ENCODE measurements at regions not wholly inside any gene's neighbourhood (a gene's known extent, or its start where the extent isn't known, plus 50 kb on each side); places are given as distances from the start of the nearest gene placed in this dataset.
"Not testable (repeated sequence)": the region's sequence is repeated elsewhere in the genome, so short reads cannot be mapped to it uniquely, and the experiment has no call there.

DNA sequence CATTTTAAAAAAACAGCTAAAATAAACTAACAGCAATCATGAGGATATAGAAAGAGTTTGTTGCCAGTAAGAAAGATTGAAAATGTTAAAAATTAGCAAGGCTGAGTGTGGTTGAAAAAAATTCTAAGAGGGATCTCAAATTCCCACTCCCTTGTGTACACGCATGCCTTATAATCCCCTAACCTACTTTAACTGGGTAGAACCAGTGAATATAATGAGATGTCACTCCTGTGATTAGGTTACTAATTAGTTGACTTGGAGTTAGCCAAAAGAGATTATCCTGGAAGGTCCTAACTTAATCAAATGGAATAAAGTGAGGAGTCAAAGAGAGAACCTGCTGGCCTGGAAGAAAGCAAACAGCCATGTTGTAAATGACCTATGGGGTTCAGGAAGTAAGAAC, 286.0 kb upstream of the TGFBR2 start:
- H3K9me3 Mint-ChIP-seq (ENCODE audit: low read depth): peaks cover 15% of the 10 kb centered on the region
- POLR2A ChIA-PET: no interaction called here
- DNase-seq: no peak
- intact Hi-C loops (cut with DNase I, micrococcal nuclease): no loop called here
- H3K27ac Mint-ChIP-seq: no peak overlapping the region
- ATAC-seq: no peak
- CTCF ChIA-PET: interaction anchor here (0.6 to 2.0 kb wide), 17 partner anchors 9 to 287 kb away, joined by 3 to 11 read pairs (median 4); no protein-coding TSS in a partner anchor
- no peak overlapping the region for H3K4me3 Mint-ChIP-seq
- H3K27me3 Mint-ChIP-seq: no peaks in the 10 kb centered on the region
- H3K36me3 Mint-ChIP-seq (ENCODE audit: low read depth): peaks cover 2% of the 10 kb centered on the region
- peaks cover 15% of the 10 kb centered on the region for H3K4me1 Mint-ChIP-seq

DNA sequence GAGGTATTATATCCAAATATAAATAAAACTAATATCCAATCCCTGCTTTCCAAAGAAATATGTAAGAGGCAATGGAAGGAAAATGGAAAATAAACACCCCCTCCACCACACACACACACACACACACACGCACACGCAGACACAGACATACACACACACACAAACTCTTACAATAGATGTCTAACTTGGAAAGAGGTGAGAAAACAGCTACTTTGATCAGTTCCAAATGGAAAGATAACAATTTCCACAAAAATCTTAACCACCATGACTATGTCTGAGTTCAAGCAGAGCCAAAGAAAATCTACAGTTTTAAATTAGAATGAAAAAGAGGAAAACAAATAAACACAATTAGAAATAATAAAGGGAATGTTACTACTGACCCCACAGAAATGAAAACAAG, 285.3 kb upstream of the TGFBR2 start:
- CTCF ChIA-PET: interaction anchor here (0.6 to 1.7 kb wide), 4 partner anchors 14 to 154 kb away, joined by 3 to 5 read pairs (median 4); no protein-coding TSS in a partner anchor
- no peaks in the 10 kb centered on the region for H3K27me3 Mint-ChIP-seq
- no peak for ATAC-seq

DNA sequence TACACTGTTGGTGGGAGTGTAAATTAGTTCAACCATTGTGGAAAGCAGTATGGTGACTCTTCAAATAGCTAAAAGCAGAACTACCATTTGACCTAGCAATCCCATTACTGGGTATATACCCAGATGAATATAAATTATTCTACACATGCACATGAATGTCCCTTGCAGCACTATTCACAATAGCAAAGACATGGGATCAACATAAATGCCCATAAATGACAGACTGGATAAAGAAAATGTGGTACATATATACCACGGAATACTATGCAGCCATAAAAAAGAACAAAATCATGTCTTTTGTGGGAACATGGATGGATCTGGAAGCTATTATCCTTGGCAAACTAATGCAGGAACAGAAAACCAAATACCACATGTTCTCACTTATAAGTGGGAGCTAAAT, 282.8 kb upstream of the TGFBR2 start:
- ATAC-seq; DNase-seq; H3K27ac Mint-ChIP-seq; H3K36me3 Mint-ChIP-seq (ENCODE audit: low read depth); intact Hi-C loops (cut with DNase I, micrococcal nuclease); POLR2A ChIA-PET; H3K4me3 Mint-ChIP-seq; H3K27me3 Mint-ChIP-seq: not testable (repeated sequence)
- Mint-ChIP-seq H3K9me3 (ENCODE audit: low read depth) (peaks cover 14% of the 10 kb centered on the region), H3K4me1 (peaks cover 16% of the 10 kb centered on the region)
- CTCF ChIA-PET: interaction anchor here (0.6 to 1.1 kb wide), 2 partner anchors 355 to 359 kb away, joined by 3 read pairs; no protein-coding TSS in a partner anchor

More for the DNA sequence above, 285.3 kb upstream of the TGFBR2 start:
- Mint-ChIP-seq H3K9me3 (ENCODE audit: low read depth) (peaks cover 15% of the 10 kb centered on the region), H3K4me1 (peaks cover 15% of the 10 kb centered on the region), H3K27ac (no peak overlapping the region), H3K36me3 (ENCODE audit: low read depth) (peaks cover 2% of the 10 kb centered on the region), H3K4me3 (no peak overlapping the region)
- POLR2A ChIA-PET: no interaction called here
- no peak for DNase-seq
- intact Hi-C loops (cut with DNase I, micrococcal nuclease): no loop called here

DNA sequence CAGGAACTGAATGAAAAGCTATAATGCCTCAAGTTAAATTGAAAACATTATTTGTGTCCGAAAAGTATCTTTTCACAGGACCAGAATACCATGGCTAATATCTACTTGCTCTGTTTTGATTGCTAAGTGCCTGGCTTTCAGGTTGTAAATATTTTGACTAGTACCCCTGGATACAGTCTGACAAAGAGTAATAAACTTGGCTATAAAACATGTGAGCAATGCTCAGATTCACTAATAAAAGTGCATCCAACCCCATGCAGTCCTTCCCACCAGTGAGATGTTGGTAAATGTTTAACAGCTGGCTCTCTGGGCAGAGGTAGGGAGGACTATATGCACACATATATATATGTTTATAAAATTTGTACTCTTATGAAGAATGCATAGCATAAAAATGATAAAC, 281.8 kb upstream of the TGFBR2 start:
- Mint-ChIP-seq H3K4me3 (no peak overlapping the region), H3K27ac (no peak overlapping the region), H3K27me3 (no peaks in the 10 kb centered on the region), H3K36me3 (ENCODE audit: low read depth) (peaks cover 2% of the 10 kb centered on the region), H3K9me3 (ENCODE audit: low read depth) (peaks cover 14% of the 10 kb centered on the region), H3K4me1 (peaks cover 11% of the 10 kb centered on the region)
- ChIA-PET CTCF (interaction anchor here (0.6 to 1.6 kb wide), 5 partner anchors 9 to 427 kb away, joined by 3 to 6 read pairs (median 4); no protein-coding TSS in a partner anchor), POLR2A (no interaction called here)
- ATAC-seq (no peak), DNase-seq (no peak)
- intact Hi-C loops (cut with DNase I, micrococcal nuclease): no loop called here

GRCh38 chr3:30327976-30328375, 278.4 kb upstream of the TGFBR2 start:
- DNase-seq; intact Hi-C loops (cut with DNase I, micrococcal nuclease); CTCF ChIA-PET; H3K27ac Mint-ChIP-seq; H3K27me3 Mint-ChIP-seq; H3K4me3 Mint-ChIP-seq; H3K36me3 Mint-ChIP-seq (ENCODE audit: low read depth); POLR2A ChIA-PET; H3K9me3 Mint-ChIP-seq (ENCODE audit: low read depth); ATAC-seq: not testable (repeated sequence)
- peaks cover 25% of the 10 kb centered on the region for H3K4me1 Mint-ChIP-seq

- intact Hi-C loops (cut with DNase I, micrococcal nuclease); POLR2A ChIA-PET; DNase-seq; H3K27me3 Mint-ChIP-seq; H3K4me3 Mint-ChIP-seq; H3K9me3 Mint-ChIP-seq (ENCODE audit: low read depth); H3K36me3 Mint-ChIP-seq (ENCODE audit: low read depth); H3K27ac Mint-ChIP-seq: not testable (repeated sequence)
- ATAC-seq: peak; percentile 55
- H3K4me1 Mint-ChIP-seq: peaks cover 29% of the 10 kb centered on the region
- CTCF ChIA-PET: interaction anchor here (1.2 to 2.1 kb wide), 2 partner anchors 9 to 19 kb away, joined by 3 to 9 read pairs; no protein-coding TSS in a partner anchor
Observed at GRCh38 chr3:30328935-30329334, 277.5 kb upstream of the TGFBR2 start.

DNA sequence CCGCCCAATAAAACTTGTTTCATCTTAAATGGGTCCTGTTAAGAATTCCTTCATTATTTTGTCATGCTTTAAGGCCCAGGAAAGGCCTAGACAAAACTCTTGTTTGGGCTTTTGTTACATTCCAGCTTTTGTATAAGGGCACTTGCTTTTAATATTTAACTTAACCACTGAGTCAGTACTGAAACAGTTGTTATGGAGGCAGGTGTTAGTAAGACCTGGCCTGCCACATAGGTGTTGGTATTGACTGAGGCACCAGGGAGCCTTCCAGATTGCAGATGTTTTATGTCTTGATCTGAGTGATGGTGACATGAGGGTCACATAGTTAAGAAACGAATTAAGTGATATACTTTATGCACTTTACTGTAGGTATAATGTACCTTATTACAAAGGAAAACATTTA, 274.9 kb upstream of the TGFBR2 start:
- POLR2A ChIA-PET: no interaction called here
- intact Hi-C loops (cut with DNase I, micrococcal nuclease): no loop called here
- Mint-ChIP-seq H3K27ac (no peak overlapping the region), H3K27me3 (no peaks in the 10 kb centered on the region), H3K4me1 (peaks cover 29% of the 10 kb centered on the region), H3K36me3 (ENCODE audit: low read depth) (peaks cover 1% of the 10 kb centered on the region), H3K9me3 (ENCODE audit: low read depth) (no peaks in the 10 kb centered on the region), H3K4me3 (no peak overlapping the region)
- CTCF ChIA-PET: interaction anchor here (0.7 kb wide), 1 partner anchor 110 kb away, joined by 3 read pairs; no protein-coding TSS in a partner anchor
- ATAC-seq (peak; percentile 67), DNase-seq (no peak)

GRCh38 chr3:30332196-30333021, 274.0 kb upstream of the TGFBR2 start:
- ChIA-PET POLR2A (no interaction called here), CTCF (interaction anchor here (0.7 to 1.2 kb wide), 3 partner anchors 9 to 109 kb away, joined by 3 to 4 read pairs (median 3); no protein-coding TSS in a partner anchor)
- intact Hi-C loops (cut with DNase I, micrococcal nuclease): loop anchor here in 1 of 2 experiments (2.0 kb wide), 1 partner anchor 14 kb away; no protein-coding TSS in a partner anchor
- peak overlapping the region; percentile 3 for H3K4me3 Mint-ChIP-seq
- peaks cover 29% of the 10 kb centered on the region for H3K4me1 Mint-ChIP-seq
- H3K27ac Mint-ChIP-seq: peak overlapping the region; percentile 79
- peak; percentile 69 for ATAC-seq
- no peaks in the 10 kb centered on the region for H3K9me3 Mint-ChIP-seq (ENCODE audit: low read depth)
- no peaks in the 10 kb centered on the region for H3K27me3 Mint-ChIP-seq
- peaks cover 1% of the 10 kb centered on the region for H3K36me3 Mint-ChIP-seq (ENCODE audit: low read depth)
- DNase-seq: no peak

DNA sequence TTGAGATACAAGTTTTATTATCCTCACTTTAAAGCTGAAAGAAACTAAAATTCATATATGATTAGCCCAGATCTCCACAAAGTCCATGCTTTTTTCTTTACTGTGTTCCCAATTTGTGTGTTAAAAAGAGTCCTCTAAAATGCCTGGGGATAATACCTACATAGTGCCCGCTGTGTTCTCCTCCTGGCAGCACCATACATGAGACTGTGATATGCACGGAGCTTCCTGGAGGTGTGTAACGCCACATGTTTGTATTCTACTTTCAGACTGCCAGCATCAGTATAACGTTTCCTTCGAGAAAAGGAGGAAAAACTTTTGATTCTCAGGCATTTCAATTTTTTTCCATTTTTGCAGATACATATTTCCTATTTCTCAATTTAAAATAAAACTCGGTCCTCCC, 273.3 kb upstream of the TGFBR2 start:
- ChIA-PET POLR2A (no interaction called here), CTCF (interaction anchor here (1.0 to 1.2 kb wide), 2 partner anchors 8 to 15 kb away, joined by 3 to 4 read pairs; no protein-coding TSS in a partner anchor)
- Mint-ChIP-seq H3K4me3 (no peak overlapping the region), H3K27me3 (no peaks in the 10 kb centered on the region), H3K27ac (no peak overlapping the region), H3K4me1 (peaks cover 29% of the 10 kb centered on the region), H3K36me3 (ENCODE audit: low read depth) (peaks cover 3% of the 10 kb centered on the region), H3K9me3 (ENCODE audit: low read depth) (no peaks in the 10 kb centered on the region)
- intact Hi-C loops (cut with DNase I, micrococcal nuclease): loop anchor here in 1 of 2 experiments (2.0 kb wide), 1 partner anchor 14 kb away; no protein-coding TSS in a partner anchor
- no peak for DNase-seq
- no peak for ATAC-seq

DNA sequence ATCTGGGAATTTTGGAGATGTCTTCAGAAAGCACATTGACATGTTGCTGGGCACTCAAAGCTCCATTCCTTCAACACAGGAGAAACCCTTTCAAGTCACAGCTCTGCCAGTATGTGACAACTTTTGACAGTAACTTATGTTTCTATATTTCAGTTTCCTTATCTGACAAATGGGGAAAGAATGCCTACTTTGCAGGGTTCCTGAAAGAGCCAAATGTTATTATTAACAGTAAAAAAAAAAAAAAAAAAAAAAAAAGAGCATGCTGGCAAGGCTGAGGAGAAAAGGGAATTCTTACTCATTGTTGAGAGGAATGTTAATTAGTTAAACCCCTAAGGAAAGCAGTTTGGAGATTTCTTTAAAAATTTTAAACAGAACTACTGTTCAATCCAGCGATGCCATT, 272.5 kb upstream of the TGFBR2 start:
- Mint-ChIP-seq H3K9me3 (ENCODE audit: low read depth) (peaks cover under 1% of the 10 kb centered on the region), H3K36me3 (ENCODE audit: low read depth) (peaks cover 3% of the 10 kb centered on the region), H3K27me3 (no peaks in the 10 kb centered on the region), H3K27ac (no peak overlapping the region), H3K4me1 (peaks cover 25% of the 10 kb centered on the region), H3K4me3 (no peak overlapping the region)
- intact Hi-C loops (cut with DNase I, micrococcal nuclease): loop anchor here in 1 of 2 experiments (2.0 kb wide), 1 partner anchor 13 kb away; no protein-coding TSS in a partner anchor
- no peak for DNase-seq
- ChIA-PET CTCF (no interaction called here), POLR2A (no interaction called here)
- ATAC-seq: no peak

DNA sequence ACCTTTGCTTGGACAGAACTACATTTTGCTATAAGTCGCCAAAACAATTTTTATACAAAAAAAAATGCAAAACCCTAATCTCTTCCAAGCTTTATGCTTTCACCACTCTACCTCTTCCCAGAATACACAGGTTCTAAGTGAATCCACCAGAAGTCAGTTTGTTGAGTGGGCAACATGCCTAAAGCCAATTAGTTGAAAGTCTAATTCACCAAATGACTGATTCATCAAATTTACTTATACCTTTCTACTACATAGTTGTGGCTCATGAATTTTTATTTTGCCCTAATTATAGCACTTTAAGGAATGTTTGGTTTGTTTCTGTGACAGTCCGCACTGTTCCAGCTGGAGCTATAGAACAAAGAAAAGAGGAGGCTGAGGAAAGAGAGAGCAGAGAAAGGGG, 265.9 kb upstream of the TGFBR2 start:
- CTCF ChIA-PET: interaction anchor here (0.8 to 1.5 kb wide), 4 partner anchors 7 to 20 kb away, joined by 3 to 6 read pairs (median 3); no protein-coding TSS in a partner anchor

More for the DNA sequence above, 265.9 kb upstream of the TGFBR2 start:
- ATAC-seq: no peak
- peaks cover 1% of the 10 kb centered on the region for H3K36me3 Mint-ChIP-seq (ENCODE audit: low read depth)
- H3K9me3 Mint-ChIP-seq (ENCODE audit: low read depth): peaks cover 2% of the 10 kb centered on the region
- intact Hi-C loops (cut with DNase I, micrococcal nuclease): loop anchor here (10.0 kb wide), 2 partner anchors 404 to 734 kb away; no protein-coding TSS in a partner anchor
- no peak for DNase-seq
- H3K4me1 Mint-ChIP-seq: peaks cover 29% of the 10 kb centered on the region
- POLR2A ChIA-PET: no interaction called here
- H3K27ac Mint-ChIP-seq: no peak overlapping the region
- H3K4me3 Mint-ChIP-seq: no peak overlapping the region
- no peaks in the 10 kb centered on the region for H3K27me3 Mint-ChIP-seq

All from activated CD4-positive, alpha-beta T cell treated with anti-CD3 and anti-CD28 coated beads for 36 hours (primary cell).